ENCODE measurements at regions not wholly inside any gene's neighbourhood (a gene's known extent, or its start where the extent isn't known, plus 50 kb on each side); places are given as distances from the start of the nearest gene placed in this dataset.

- Histone ChIP-seq H3K4me1 (ENCODE audit: insufficient read depth, low read length) (no peaks in the 10 kb centered on the region), H3K9me3 (ENCODE audit: low read depth, low read length) (no peaks in the 10 kb centered on the region), H3K27me3 (ENCODE audit: insufficient read depth, low read length) (peaks cover 26% of the 10 kb centered on the region), H4K20me1 (ENCODE audit: insufficient read depth, low read length) (no peaks in the 10 kb centered on the region), H3K27ac (ENCODE audit: low read depth, low read length) (no peak overlapping the region), H2AFZ (ENCODE audit: low read length) (no peak overlapping the region), H3K79me2 (ENCODE audit: insufficient read depth, low read length) (no peaks in the 10 kb centered on the region), H3K4me3 (ENCODE audit: insufficient read depth, low read length) (no peak overlapping the region), H3K4me2 (ENCODE audit: insufficient read depth, low read length) (no peak overlapping the region), H3K36me3 (ENCODE audit: insufficient read depth, low read length) (no peaks in the 10 kb centered on the region)
- no peak for DNase-seq (ENCODE audit: insufficient read length, low spot score, missing footprints)
- TF ChIP-seq, protein P1, sequence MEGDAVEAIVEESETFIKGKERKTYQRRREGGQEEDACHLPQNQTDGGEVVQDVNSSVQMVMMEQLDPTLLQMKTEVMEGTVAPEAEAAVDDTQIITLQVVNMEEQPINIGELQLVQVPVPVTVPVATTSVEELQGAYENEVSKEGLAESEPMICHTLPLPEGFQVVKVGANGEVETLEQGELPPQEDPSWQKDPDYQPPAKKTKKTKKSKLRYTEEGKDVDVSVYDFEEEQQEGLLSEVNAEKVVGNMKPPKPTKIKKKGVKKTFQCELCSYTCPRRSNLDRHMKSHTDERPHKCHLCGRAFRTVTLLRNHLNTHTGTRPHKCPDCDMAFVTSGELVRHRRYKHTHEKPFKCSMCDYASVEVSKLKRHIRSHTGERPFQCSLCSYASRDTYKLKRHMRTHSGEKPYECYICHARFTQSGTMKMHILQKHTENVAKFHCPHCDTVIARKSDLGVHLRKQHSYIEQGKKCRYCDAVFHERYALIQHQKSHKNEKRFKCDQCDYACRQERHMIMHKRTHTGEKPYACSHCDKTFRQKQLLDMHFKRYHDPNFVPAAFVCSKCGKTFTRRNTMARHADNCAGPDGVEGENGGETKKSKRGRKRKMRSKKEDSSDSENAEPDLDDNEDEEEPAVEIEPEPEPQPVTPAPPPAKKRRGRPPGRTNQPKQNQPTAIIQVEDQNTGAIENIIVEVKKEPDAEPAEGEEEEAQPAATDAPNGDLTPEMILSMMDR (IDR thresholded peaks at IDR 0.05; ENCODE audit: extremely low read depth, low read depth, low read length), result no peak
These were observed 129.2 kb upstream of the EEA1 start for GRCh38 chr12:93058280-93058679.

DNA sequence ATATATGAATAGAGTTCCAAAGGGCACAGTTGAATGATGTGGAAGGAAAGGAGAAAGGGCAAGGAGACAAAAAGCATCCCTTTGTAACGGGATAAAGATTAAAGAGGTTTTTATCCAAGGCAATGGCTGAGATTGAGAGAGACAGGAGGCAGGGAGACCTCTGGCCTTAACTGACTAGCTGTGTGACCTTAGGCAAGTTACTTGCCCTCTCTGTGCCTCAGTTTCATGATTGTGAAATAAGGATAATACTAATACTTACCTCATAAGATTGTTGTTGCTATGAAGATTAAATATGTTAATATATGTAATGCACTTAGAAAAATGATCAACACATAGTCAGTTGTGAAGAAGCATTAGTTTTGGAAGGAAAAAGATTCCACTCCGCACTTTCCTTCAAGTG lies 130.2 kb upstream of the EEA1 start:
- H2AFZ ChIP-seq (ENCODE audit: low read length), result no peak overlapping the region
- no peak for DNase-seq (ENCODE audit: insufficient read length, low spot score, missing footprints)
- H3K4me1 ChIP-seq (ENCODE audit: insufficient read depth, low read length), result no peaks in the 10 kb centered on the region
- H3K27ac ChIP-seq (ENCODE audit: low read depth, low read length), result no peak overlapping the region
- no peak overlapping the region for H3K4me2 ChIP-seq (ENCODE audit: insufficient read depth, low read length)
- TF ChIP-seq, protein P1 (IDR thresholded peaks at IDR 0.05; ENCODE audit: extremely low read depth, low read depth, low read length), result no peak
- H4K20me1 ChIP-seq (ENCODE audit: insufficient read depth, low read length), result no peaks in the 10 kb centered on the region
- H3K27me3 ChIP-seq (ENCODE audit: insufficient read depth, low read length), result peaks cover 26% of the 10 kb centered on the region
- no peaks in the 10 kb centered on the region for H3K36me3 ChIP-seq (ENCODE audit: insufficient read depth, low read length)
- no peaks in the 10 kb centered on the region for H3K9me3 ChIP-seq (ENCODE audit: low read depth, low read length)
- no peaks in the 10 kb centered on the region for H3K79me2 ChIP-seq (ENCODE audit: insufficient read depth, low read length)
- H3K4me3 ChIP-seq (ENCODE audit: insufficient read depth, low read length), result no peak overlapping the region

DNA sequence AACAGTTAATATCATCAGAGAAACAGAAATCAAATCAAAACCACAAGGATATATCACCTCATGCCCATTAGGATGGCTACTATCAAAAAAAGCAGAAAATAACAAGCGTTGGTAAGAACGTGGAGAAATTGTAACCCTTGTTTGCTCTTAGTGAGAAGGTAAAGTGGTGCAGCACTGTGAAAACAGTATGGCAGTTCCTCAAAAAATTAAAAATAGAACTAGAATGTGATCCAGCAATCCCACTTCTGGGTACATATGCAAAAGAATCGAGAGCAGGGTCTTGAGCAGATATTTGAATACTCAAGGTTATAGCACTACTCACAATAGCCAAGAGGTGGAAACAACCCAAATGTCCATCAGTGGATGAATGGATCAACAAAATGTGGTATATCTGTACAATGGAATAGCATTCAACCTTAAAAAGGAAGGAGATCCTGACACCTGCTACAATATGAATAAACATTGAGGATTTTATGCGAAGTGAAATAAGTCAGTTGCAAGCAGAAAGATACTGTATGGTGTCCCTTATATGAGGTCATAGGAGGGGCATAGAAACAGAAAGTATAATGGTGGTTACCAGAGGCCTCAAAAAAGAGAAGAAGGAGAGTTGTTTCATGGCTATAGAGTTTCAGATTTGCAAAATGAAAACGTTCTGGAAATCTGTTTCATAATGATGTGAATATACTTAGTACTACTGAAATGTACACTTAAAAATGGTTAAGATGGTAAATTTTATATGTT lies 131.0 kb upstream of the EEA1 start:
- Histone ChIP-seq H3K36me3 (ENCODE audit: insufficient read depth, low read length) (no peaks in the 10 kb centered on the region), H3K27me3 (ENCODE audit: insufficient read depth, low read length) (peaks cover 27% of the 10 kb centered on the region), H3K9me3 (ENCODE audit: low read depth, low read length) (no peaks in the 10 kb centered on the region), H4K20me1 (ENCODE audit: insufficient read depth, low read length) (no peaks in the 10 kb centered on the region), H3K27ac (ENCODE audit: low read depth, low read length) (no peak overlapping the region), H2AFZ (ENCODE audit: low read length) (no peak overlapping the region), H3K79me2 (ENCODE audit: insufficient read depth, low read length) (no peaks in the 10 kb centered on the region), H3K4me2 (ENCODE audit: insufficient read depth, low read length) (no peak overlapping the region), H3K4me3 (ENCODE audit: insufficient read depth, low read length) (no peak overlapping the region), H3K4me1 (ENCODE audit: insufficient read depth, low read length) (no peaks in the 10 kb centered on the region)
- no peak for DNase-seq (ENCODE audit: insufficient read length, low spot score, missing footprints)
- TF ChIP-seq, protein P1 (IDR thresholded peaks at IDR 0.05; ENCODE audit: extremely low read depth, low read depth, low read length), result no peak

GRCh38 chr12:93060666-93061472 lies 131.8 kb upstream of the EEA1 start:
- no peaks in the 10 kb centered on the region for H3K79me2 ChIP-seq (ENCODE audit: insufficient read depth, low read length)
- peak overlapping the region; percentile 61 for H3K4me2 ChIP-seq (ENCODE audit: insufficient read depth, low read length)
- H3K27ac ChIP-seq (ENCODE audit: low read depth, low read length), result no peak overlapping the region
- no peaks in the 10 kb centered on the region for H3K4me1 ChIP-seq (ENCODE audit: insufficient read depth, low read length)
- H4K20me1 ChIP-seq (ENCODE audit: insufficient read depth, low read length), result no peaks in the 10 kb centered on the region
- DNase-seq (ENCODE audit: insufficient read length, low spot score, missing footprints), result peak; percentile 30
- peaks cover 25% of the 10 kb centered on the region for H3K27me3 ChIP-seq (ENCODE audit: insufficient read depth, low read length)
- H2AFZ ChIP-seq (ENCODE audit: low read length), result peak overlapping the region; percentile 40
- TF ChIP-seq, protein P1 (IDR thresholded peaks at IDR 0.05; ENCODE audit: extremely low read depth, low read depth, low read length), result no peak
- no peaks in the 10 kb centered on the region for H3K36me3 ChIP-seq (ENCODE audit: insufficient read depth, low read length)
- no peaks in the 10 kb centered on the region for H3K9me3 ChIP-seq (ENCODE audit: low read depth, low read length)
- H3K4me3 ChIP-seq (ENCODE audit: insufficient read depth, low read length), result peak overlapping the region; percentile 31

Measured in osteoblast (primary cell).